ENCODE measurements at regions not wholly inside any gene's neighbourhood (a gene's known extent, or its start where the extent isn't known, plus 50 kb on each side); places are given as distances from the start of the nearest gene placed in this dataset.

DNA sequence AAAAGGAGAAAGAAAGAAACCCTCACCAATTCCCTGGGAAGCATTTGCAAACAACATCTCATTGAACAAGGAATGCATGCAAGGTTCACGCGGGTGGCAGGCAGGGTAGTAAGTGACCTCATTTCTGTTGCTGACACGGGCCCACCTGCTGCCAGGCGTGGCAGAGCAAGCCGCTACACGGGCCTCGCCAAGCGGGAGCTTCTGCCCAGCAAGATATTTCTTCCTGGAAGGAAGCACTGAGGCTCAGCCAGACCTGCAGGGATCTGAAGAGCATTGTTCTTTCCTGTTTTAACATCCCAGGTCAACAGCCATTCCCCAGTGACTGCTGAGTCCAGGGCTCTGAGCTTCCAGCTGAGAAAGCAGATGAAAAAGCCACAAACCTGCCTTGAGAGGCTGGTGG lies 91.9 kb upstream of the IGSF21 start:
- no peak for DNase-seq (ENCODE audit: low read depth)

DNA sequence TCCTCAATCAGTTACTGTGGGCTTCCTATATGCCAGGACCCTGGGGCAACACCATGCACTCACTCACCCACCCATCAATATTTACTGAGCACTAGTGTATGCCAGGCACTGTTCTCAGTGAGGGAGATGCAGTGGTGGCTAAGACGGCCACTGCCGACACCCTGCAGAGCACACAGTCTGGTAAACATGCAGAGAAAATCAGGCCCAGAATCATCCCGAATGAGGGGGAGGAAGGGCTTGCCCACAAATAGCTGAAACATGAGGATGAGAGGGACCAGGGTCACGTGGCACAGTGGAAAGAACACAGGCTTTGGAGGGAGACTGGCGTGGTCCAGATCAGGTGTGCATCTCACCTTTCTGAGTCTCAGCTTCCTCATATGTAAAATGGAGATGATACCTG lies 89.2 kb upstream of the IGSF21 start:
- DNase-seq (ENCODE audit: low read depth), result no peak

DNA sequence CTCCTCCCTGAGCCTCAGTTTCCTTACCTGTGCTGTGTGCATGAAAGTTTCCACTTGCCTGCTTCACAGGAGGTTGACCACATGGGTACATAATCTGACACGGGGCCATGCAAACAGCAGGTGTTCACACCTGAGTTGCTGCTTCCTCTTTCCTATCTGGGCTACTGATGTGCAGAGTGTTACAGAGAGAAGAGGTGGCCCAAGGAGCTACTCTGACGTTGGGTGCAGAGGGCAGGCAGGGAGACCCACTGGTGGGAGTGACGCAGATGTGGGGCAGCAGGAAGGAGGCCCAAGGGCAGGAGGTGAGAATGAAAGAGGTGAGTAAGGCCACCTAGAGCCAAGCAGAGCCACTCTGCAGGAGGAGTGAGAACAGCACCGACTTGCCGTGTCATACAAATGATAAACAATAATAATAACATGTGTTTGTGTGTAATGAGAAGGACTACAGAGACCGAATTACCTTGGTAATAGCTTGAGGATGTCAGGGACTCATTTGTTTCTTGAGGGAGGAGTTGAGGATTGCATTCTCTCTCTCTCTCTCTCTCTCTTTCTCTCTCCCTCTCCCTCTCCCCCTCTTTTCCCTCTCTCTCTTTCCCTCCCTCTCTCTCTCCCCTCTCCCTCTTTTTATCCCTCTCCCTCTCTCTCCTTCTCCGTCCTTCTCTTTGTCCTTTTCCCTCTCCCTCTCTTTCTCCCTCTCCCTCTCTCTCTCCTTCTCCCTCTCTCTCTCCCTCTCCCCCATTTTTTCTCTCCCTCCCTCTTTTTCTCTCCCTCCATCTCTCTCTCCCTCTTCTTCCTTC lies 87.4 kb upstream of the IGSF21 start:
- no peak for DNase-seq (ENCODE audit: low read depth)

DNA sequence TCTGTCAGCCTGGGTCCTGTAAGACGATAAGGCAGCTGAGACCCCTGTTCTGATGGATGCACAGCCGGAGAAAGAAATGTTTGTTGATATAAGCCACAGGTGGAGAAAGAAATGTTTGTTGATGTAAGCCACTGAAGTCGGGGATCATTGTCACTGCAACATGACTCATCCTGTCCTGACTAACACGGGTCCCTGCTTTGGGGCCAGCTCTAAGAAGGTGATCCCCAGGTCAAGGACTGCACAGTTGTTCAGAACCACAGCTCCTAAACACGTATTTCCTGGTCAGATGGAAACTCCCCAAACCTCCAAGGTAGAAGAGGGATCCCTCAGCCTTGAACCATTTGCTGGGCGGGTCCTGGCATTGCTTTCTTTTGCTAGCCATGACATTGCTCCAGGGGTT lies 86.4 kb upstream of the IGSF21 start:
- no peak for DNase-seq (ENCODE audit: low read depth)

DNA sequence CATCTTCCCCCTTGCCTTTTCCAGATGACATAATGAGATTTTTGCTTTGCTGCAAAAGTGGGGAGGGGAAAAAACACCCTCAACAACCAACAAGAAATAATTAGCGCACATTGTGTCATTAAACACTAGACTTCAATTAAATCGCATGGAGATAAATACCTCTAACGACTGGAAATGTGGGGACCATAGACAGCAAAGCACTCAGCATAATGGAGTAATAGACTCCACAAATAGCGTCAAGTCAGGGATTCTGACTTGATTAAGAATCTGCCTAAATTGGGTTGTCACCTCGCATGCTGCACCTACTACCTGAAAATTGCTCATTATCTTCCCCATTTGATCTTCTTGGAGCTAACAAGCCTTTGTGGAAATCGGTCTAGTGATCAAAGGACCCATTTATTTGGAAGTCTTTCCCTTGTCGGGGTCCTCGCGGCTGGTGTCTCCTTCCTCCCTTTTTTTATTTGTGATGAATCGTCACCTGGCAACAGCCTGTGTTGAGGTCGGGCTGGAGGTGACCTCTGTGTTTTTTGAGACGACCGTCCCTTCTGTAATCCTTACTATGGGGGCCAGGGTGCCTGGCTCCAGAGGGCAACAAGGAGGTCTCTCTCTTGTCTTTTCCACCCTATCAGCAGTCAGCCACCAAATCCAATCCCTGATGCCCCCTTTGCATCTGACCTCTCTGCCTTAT lies 75.3 kb upstream of the IGSF21 start:
- DNase-seq (ENCODE audit: low read depth), result no peak

DNA sequence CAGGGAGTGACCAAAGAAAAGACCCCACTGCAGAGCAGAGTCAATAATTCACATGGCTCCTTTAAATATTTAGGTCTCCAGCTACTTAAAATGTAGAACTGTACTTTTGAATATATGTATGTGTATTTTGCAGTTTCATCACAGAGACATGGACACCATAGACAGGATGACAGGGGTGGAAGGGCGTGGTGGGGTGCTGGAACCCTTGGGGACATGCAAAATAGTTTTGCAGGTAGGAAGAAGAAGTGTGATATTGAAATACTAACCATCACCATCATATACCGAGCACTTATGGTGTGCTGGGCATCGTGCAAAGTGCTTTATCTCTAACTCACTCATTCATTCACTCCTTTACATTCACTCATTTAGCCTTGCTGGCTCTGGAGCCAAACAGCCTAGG lies 72.5 kb upstream of the IGSF21 start:
- no peak for DNase-seq (ENCODE audit: low read depth)

DNA sequence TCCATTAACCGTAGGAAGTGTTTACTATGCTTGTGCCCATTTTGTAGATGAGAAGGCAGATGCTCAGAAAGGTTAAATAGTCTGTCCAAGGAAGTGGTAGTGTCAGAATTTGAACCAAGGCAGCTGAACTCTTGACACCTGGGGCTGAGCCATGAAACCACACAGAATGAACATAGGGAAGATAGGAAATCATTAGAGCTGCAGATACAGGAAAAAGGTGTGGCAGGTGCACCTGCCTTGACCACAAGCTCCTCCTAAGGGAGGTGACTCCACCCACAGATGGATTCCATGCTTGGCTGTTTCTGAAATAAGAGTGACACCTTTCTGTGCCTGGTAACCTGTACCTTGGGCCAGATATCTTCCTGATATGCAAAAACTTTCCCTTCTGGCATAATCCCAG lies 69.9 kb upstream of the IGSF21 start:
- no peak for DNase-seq (ENCODE audit: low read depth)

DNA sequence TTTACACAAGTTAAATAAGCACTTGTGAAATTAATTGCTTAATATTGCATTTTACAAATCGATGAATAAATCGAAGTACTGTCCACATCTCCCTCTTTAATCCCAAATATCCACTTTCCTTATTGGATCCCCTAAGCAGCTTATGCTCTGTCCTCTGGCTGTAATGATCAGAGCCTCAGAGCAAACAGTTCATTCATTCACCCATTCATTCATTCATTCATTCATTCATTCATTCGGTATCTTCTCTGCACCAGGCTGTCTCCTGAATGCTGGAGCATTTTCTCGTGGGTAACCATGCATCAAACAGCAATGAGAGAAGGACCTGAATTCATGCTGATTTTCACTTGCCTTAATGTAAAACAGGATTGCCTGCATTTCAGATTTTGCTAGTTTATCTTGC lies 69.5 kb upstream of the IGSF21 start:
- no peak for DNase-seq (ENCODE audit: low read depth)

DNA sequence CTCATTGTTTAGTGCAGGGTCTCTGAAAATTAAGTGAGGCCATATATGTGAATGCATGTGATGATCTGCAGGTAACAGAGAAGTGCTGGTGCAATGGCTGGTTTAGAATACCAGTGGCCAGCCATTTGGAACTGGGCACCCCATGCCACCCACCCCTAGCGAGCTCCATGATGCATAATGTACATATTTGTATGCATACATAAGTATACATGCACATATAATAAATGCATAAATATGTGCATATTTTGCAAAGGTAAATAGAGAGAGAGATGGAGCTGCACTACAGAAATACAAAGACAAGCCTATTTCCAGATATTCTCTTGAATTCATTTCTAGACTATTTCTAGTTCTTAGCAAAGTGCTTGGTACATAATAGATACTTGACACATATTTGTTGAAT lies 68.5 kb upstream of the IGSF21 start:
- DNase-seq (ENCODE audit: low read depth), result no peak

DNA sequence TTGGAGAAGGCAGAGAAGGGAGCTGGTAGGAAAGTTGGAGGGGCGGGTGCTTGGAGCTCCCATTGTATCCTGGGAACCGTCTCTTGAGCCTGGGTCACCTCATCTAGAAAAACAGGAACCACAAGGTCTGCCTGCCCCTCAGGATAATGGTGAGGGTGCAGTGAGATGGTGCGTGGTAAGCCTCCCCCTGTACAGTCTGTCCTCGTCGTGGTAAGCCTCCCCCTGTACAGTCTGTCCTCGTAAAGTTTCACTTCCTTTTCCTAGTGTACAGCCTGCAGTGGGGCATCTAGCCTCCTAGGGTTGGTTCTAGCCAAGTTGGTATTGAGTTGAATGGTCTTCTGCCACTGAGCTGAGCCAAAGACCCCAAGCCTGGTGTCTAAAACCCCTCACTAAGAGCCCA lies 66.5 kb upstream of the IGSF21 start:
- DNase-seq (ENCODE audit: low read depth), result no peak

DNA sequence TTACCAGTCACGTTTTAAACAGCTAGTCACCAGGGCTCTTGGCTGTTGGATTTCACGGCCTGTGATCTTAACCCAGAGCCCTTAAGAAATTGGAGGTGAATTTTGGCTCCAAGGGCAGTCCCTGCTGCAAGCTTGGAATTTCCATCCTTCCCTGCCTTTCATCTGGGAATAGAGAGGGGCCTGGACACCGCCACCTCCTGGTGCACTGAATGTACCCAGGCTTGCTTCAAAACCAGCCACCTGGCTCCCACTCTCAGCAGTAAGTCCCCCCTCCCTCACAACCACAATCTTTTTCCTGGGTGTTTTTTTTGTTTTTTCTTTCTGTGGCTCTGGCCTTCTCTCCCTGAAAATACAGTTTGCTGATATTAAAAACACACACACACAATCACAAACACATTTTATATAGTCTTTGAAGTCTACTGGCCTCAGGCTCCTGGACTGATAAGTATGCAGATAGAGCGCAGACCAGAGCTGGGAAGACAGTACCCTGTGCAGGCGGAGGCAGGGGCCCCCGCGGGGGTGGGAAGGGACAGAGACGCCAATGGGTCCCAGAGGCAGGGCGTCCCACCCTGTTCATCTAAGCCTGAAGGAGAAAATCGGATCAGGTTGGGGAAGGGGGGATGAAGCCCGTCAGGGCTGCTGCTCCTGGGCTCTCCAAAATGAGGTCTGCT lies 65.8 kb upstream of the IGSF21 start:
- no peak for DNase-seq (ENCODE audit: low read depth)

DNA sequence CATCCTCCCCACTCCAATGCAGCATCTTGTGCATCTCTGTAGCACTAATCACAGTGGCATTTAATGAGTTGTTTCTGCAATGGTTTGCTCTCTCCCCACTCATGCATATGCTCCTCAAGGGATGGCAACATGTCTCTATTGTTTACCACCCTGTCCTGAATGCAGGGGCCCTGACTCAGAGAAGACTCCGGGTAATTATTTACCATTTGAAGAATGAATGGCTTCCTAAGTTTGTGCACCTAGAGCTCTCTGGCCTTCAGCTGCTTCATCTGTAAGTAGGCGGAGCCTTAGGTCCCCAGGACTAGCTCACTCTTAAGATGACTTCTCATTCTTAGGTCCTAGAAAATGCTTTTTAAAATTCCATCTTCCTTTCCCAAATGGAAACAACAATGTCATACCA lies 63.7 kb upstream of the IGSF21 start:
- no peak for DNase-seq (ENCODE audit: low read depth)

DNA sequence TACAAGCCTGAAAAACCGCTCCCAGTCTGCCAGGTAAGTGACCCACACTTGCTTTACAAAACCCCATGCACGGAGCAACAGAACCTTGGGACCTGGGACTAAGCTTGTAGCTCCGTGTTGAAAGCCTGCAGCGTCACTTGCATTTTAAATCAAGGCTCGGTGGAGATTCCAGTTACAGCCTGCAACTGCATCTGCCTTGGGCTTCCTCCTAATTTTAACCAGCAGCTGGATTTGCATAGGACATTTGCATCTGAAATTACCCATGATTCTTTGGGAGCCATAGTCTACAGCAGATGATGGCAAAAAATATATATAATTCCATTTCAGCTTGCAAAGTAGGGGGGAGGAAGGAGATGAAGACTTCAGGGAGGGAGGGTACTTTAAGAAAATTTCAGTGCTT lies 62.4 kb upstream of the IGSF21 start:
- no peak for DNase-seq (ENCODE audit: low read depth)

DNA sequence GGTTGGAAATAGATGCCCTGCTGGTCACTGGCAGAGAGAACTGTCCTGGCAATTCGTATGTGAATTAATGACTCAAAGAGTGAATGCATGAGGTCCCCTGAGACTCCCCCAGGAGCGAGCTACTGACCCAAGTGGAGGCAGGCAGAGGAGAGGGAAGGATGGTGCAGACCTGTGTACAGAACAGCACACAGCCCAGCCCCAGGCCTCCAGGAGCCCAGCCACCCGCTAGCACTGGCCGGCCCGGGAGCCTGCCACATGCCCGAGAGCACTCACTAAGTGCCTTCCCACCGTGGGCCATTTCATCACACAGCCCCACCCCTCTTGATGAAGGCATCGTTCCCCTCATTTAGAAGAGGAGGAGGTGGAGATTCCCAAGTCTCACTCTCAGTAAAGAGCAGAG lies 62.0 kb upstream of the IGSF21 start:
- no peak for DNase-seq (ENCODE audit: low read depth)

DNA sequence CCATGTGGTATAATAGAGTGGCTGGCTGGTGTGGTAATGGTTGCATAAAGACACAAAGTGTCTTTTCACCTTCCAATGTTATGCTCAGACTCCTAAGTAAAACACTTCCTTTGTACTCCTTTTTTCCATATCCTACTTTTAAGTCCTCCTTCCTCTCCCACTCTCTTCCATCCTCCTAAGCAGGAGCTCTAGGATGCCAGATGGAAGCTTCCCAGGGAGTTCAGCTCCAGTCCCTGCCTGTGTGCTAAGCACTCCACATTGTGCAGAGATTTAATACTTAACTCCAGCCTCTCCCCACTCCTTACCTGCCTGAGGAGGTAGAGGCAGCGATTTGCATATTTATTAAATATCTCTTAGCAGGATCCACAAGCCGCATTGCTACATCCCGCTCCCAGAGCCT lies 60.5 kb upstream of the IGSF21 start:
- DNase-seq (ENCODE audit: low read depth), result no peak

DNA sequence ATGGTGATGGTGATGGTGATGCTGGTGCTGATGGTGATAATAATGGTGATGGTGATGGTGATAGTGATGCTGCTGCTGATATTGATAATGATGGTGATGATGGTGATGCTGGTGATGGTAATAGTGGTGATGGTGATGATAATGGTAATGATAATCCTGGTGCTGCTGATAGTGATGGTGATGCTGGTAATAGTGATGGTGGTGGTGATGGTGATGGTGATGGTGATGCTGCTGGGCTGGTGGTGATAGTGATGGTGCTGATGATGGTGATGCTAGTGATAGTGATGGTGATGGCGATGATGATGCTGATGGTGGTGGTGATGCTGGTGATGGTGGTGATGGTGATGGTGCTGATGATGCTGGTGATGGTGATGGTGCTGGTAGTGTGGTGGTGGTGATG lies 58.4 kb upstream of the IGSF21 start:
- no peak for DNase-seq (ENCODE audit: low read depth)

DNA sequence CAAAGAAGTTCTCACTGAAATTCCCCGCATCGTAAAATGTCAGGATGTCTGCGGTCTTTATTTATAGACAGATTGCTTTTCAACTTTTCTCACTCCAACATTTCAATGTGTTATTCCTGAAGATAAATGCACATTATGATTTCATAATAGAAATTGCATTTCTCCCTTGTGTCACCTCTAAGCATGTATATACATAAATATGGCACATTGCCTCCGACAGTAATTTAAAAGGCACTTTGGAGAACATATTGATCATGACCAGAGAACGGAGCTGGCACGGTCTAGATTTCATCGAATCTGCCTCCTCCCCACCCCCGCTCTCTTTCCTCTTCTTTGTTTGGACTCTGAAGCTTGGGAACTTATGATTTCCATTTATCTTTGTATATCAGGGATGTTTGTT lies 54.9 kb upstream of the IGSF21 start:
- DNase-seq (ENCODE audit: low read depth), result no peak

DNA sequence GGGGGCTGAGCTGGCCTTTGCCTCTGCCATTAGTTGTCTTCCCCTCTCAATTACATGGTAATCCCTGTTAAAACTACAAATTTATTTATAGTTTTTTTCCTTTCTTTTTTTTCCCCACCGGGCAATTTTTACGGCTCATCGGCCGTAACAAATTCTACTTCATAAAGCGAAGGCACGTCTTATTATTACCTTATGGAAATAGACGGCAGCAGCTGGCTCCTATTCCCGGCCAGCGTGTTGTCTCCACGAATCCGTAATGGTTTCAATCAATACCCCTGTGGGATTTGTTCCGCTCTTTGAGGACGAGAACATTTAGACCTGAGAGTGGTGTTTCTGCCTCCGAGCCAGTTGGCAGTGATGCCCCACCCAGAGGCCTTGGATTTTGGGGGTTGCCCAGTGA lies 52.4 kb upstream of the IGSF21 start:
- DNase-seq (ENCODE audit: low read depth), result no peak

DNA sequence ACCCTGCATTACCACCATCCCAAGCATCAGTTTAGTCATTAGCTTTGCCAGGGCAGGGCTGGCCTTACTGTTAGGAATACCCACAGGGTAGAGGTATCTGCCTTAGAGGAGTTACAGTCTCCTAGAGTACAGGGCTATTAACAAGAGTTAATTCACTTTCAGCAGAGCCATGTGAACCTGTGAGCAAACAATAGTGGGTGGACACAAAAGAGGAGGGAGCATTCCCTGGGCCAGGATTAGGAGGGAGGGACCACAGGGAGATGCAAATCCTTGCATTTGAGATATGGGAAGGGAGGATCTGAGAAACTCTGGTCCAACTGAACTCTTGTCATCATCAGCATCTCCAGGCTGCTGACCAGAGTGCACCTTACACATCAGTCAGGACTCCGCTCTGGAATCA lies 51.1 kb upstream of the IGSF21 start:
- no peak for DNase-seq (ENCODE audit: low read depth)

DNA sequence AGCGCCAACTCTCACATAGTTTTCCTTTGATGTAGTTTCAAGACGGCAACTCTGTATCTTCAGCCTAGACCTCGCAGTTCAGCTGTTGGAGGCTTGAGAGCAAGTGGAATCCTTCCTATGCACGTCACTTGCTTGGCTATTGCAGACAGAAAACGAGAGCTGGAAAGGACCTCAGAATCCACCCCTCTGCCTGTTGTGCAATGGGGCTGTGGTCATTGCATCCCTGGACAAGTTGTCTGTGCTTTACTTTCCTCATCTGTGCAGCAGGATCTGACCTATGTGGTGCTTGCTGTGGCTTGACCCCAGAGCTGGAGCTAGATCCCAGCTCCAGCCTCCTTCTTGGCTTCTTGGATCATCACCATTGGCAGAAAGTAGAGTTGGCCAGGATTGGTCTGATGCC lies 50.0 kb upstream of the IGSF21 start:
- no peak for DNase-seq (ENCODE audit: low read depth)
